Right lobe of liver (tissue), 6 donors: ENCODE measurements at regions not wholly inside any gene's neighbourhood (a gene's known extent, or its start where the extent isn't known, plus 50 kb on each side); places are given as distances from the start of the nearest gene placed in this dataset.

ENCODE experiments used
- ATAC-seq, 4 donors: fragments of 200-7000 bp; cut with Tn5 transposase; one replicate each; pipeline ENCODE4 v1.9.1; 2020; ENCODE audit warnings: mild to moderate bottlenecking in 4 of 4, moderate library complexity in 4 of 4
- DNase-seq, 3 donors: peaks; one replicate each; pipeline ENCODE4 v3.0.0-alpha.2; 2020
- H3K27ac ChIP-seq, 3 donors: fragments of 200-600 bp; one replicate each; pipeline ENCODE4 v1.8.0; 2022
- H3K27me3 ChIP-seq, 2 donors: fragments of 200-600 bp; one replicate each; pipeline ENCODE4 v1.8.0; 2022
- H3K36me3 ChIP-seq, 4 donors: fragments of 200-600 bp; sonication (generic) in 1 of 4; one replicate each; pipeline versions ENCODE4 v1.5.1 to v1.8.0; 2017 to 2022; ENCODE audit warnings: control low read depth in 1 of 4
- H3K4me1 ChIP-seq, 4 donors: fragments of 200-600 bp; sonication (generic) in 1 of 4; one replicate each; pipeline versions ENCODE4 v1.5.1 to v1.8.0; 2017 to 2022; ENCODE audit warnings: control low read depth in 1 of 4
- H3K4me3 ChIP-seq, 3 donors: fragments of 200-600 bp; one replicate each; pipeline ENCODE4 v1.8.0; 2022
- H3K9me3 ChIP-seq, 4 donors: fragments of 200-600 bp; sonication (generic) in 1 of 4; one replicate each; pipeline versions ENCODE4 v1.5.1 to v1.8.0; 2017 to 2022; ENCODE audit warnings: control low read depth in 1 of 4
- CTCF ChIP-seq, 4 donors: fragments of 200-600 bp in 3 of 4; fragments of 450-650 bp in 1 of 4; IDR thresholded peaks; one replicate each; pipeline versions ENCODE4 v1.5.1 to v1.8.0; 2016 to 2022; ENCODE audit warnings: antibody characterized with exemption in 4 of 4, mild to moderate bottlenecking in 2 of 4
- POLR2A ChIP-seq: fragments of 450-650 bp; IDR thresholded peaks from one replicate; pipeline ENCODE4 v1.6.1; 2017; ENCODE audit warnings: antibody characterized with exemption, mild to moderate bottlenecking
- WGBS: methylation state at CpG from one replicate; pipeline ENCODE4 v1.1.6; 2018; ENCODE audit warnings: low coverage, low lambda C conversion rate; ENCODE audit not compliant: insufficient coverage; ENCODE audit errors: missing lambda C conversion rate; 5-methylcytosine and 5-hydroxymethylcytosine counted together
- intact Hi-C, 2 donors: fragments of 100-400 bp; cut with DNase I; formaldehyde crosslinking; loops; one replicate each; pipeline versions ENCODE4 v1.11.2 to v1.14.1; 2022
- donor health status: DM: no; HTN: yes; CAD: no.
- donor health status: DM: no; HTN: no; CAD: no.
- donor health status: DM: no; HTN: no; CAD: no.
- donor health status: DM: no; HTN: yes; CAD: no.
- donor health status: DM: no; HTN: yes; CAD: no.

- WGBS = 76% methylated on average over 2 of the region's 2 CpGs
- no peak for ATAC-seq
- DNase-seq = no peak
- no peak for TF ChIP-seq CTCF (IDR thresholded peaks at IDR 0.05)
- TF ChIP-seq POLR2A = no peak
- intact Hi-C loops = no loop called here
- Histone ChIP-seq H3K4me1 (no peaks in the 10 kb centered on the region), H3K27me3 (no peaks in the 10 kb centered on the region), H3K9me3 (no peaks in the 10 kb centered on the region), H3K36me3 (no peaks in the 10 kb centered on the region), H3K27ac (no peak overlapping the region), H3K4me3 (no peak overlapping the region)
Measured at GRCh38 chr13:21785990-21786389, 115.1 kb downstream of the FGF9 start.

GRCh38 chr13:21796066-21796465, 125.2 kb downstream of the FGF9 start:
- 71% methylated on average over 3 of the region's 5 CpGs for WGBS
- H3K4me3 ChIP-seq = no peak overlapping the region
- H3K27ac ChIP-seq = no peak overlapping the region
- no peak for DNase-seq
- no peaks in the 10 kb centered on the region for H3K4me1 ChIP-seq
- H3K9me3 ChIP-seq = no peaks in the 10 kb centered on the region
- no peak for ATAC-seq
- H3K36me3 ChIP-seq = no peaks in the 10 kb centered on the region
- H3K27me3 ChIP-seq = no peaks in the 10 kb centered on the region
- TF ChIP-seq POLR2A = no peak
- no peak for TF ChIP-seq CTCF (IDR thresholded peaks at IDR 0.05)
- intact Hi-C loops = no loop called here

GRCh38 chr13:21796775-21797514, 126.1 kb downstream of the FGF9 start:
- ATAC-seq (no peak), DNase-seq (no peak)
- H3K36me3 ChIP-seq = no peaks in the 10 kb centered on the region
- TF ChIP-seq CTCF (IDR thresholded peaks at IDR 0.05) (no peak), POLR2A (no peak)
- intact Hi-C loops = no loop called here
- H3K9me3 ChIP-seq = no peaks in the 10 kb centered on the region
- WGBS = 62% methylated on average over 11 of the region's 11 CpGs
- no peaks in the 10 kb centered on the region for H3K27me3 ChIP-seq
- H3K4me1 ChIP-seq = no peaks in the 10 kb centered on the region
- H3K27ac ChIP-seq = no peak overlapping the region
- no peak overlapping the region for H3K4me3 ChIP-seq

GRCh38 chr13:21797736-21798135, 126.9 kb downstream of the FGF9 start:
- Histone ChIP-seq H3K27ac (no peak overlapping the region), H3K4me3 (no peak overlapping the region), H3K4me1 (no peaks in the 10 kb centered on the region), H3K27me3 (no peaks in the 10 kb centered on the region), H3K9me3 (no peaks in the 10 kb centered on the region), H3K36me3 (no peaks in the 10 kb centered on the region)
- 51% methylated on average over 4 of the region's 4 CpGs for WGBS
- intact Hi-C loops = no loop called here
- no peak for DNase-seq
- TF ChIP-seq POLR2A (no peak), CTCF (IDR thresholded peaks at IDR 0.05) (no peak)
- ATAC-seq = no peak

GRCh38 chr13:21798181-21798580, 127.3 kb downstream of the FGF9 start:
- DNase-seq = no peak
- no peaks in the 10 kb centered on the region for H3K27me3 ChIP-seq
- ATAC-seq = no peak
- WGBS = 62% methylated on average over 3 of the region's 3 CpGs
- H3K27ac ChIP-seq = no peak overlapping the region
- no peaks in the 10 kb centered on the region for H3K36me3 ChIP-seq
- H3K9me3 ChIP-seq = no peaks in the 10 kb centered on the region
- TF ChIP-seq POLR2A (no peak), CTCF (IDR thresholded peaks at IDR 0.05) (no peak)
- H3K4me3 ChIP-seq = no peak overlapping the region
- intact Hi-C loops = no loop called here
- H3K4me1 ChIP-seq = no peaks in the 10 kb centered on the region
